HG03571 (cell line): ENCODE measurements at regions not wholly inside any gene's neighbourhood (a gene's known extent, or its start where the extent isn't known, plus 50 kb on each side); places are given as distances from the start of the nearest gene placed in this dataset.
"Not testable (repeated sequence)": the region's sequence is repeated elsewhere in the genome, so short reads cannot be mapped to it uniquely, and the experiment has no call there.

Experiments used
- ATAC-seq: cut with Tn5 transposase; IDR thresholded peaks from one replicate; pipeline ENCODE4 v1.9.1; 2021; ENCODE audit not compliant: unreplicated experiment

GRCh38 chr20:48411919-48412522 is 415.8 kb downstream of the PREX1 start:
- ATAC-seq, result no peak

- no peak for ATAC-seq
These were observed 416.6 kb downstream of the PREX1 start for GRCh38 chr20:48411245-48411644.

- ATAC-seq, result no peak
These were observed 418.7 kb downstream of the PREX1 start for GRCh38 chr20:48409055-48409615.

GRCh38 chr20:48407710-48408109 is 420.1 kb downstream of the PREX1 start:
- no peak for ATAC-seq

- ATAC-seq, result no peak
These were observed 420.9 kb downstream of the PREX1 start for GRCh38 chr20:48406912-48407340.

GRCh38 chr20:48406498-48406897 is 421.3 kb downstream of the PREX1 start:
- ATAC-seq, result no peak

- no peak for ATAC-seq
These were observed 421.9 kb downstream of the PREX1 start for GRCh38 chr20:48405909-48406308.

GRCh38 chr20:48404598-48404997 is 423.2 kb downstream of the PREX1 start:
- no peak for ATAC-seq

GRCh38 chr20:48403167-48403761 is 424.5 kb downstream of the PREX1 start:
- ATAC-seq, result no peak

GRCh38 chr20:48401359-48401758 is 426.4 kb downstream of the PREX1 start:
- ATAC-seq, result no peak

GRCh38 chr20:48400009-48400408 is 427.8 kb downstream of the PREX1 start:
- no peak for ATAC-seq

- ATAC-seq, result no peak
These were observed 429.0 kb downstream of the PREX1 start for GRCh38 chr20:48398506-48399449.

- ATAC-seq, result not testable (repeated sequence)
These were observed 430.6 kb downstream of the PREX1 start for GRCh38 chr20:48396981-48397861.

GRCh38 chr20:48395816-48396546 is 431.8 kb downstream of the PREX1 start:
- ATAC-seq, result no peak

GRCh38 chr20:48394415-48395081 is 433.3 kb downstream of the PREX1 start:
- no peak for ATAC-seq

- no peak for ATAC-seq
These were observed 434.0 kb downstream of the PREX1 start for GRCh38 chr20:48393737-48394314.

GRCh38 chr20:48393311-48393685 is 434.5 kb downstream of the PREX1 start:
- ATAC-seq, result no peak

GRCh38 chr20:48392407-48393310 is 435.1 kb downstream of the PREX1 start:
- no peak for ATAC-seq
